Spleen (tissue), 7 donors: ENCODE measurements at regions not wholly inside any gene's neighbourhood (a gene's known extent, or its start where the extent isn't known, plus 50 kb on each side); places are given as distances from the start of the nearest gene placed in this dataset.

Source experiments
- CTCF ChIP-seq, 11 experiments: fragments of 200-600 bp in 7 of 11; fragments of 450-650 bp in 4 of 11; sonication (generic) in 4 of 11; IDR thresholded peaks in 8 of 11; conservative IDR thresholded peaks in 3 of 11; 1 replicate in 7 of 11; 2 replicates in 4 of 11; pipeline versions ENCODE4 v1.4.0 to v1.8.0; 2016 to 2021; ENCODE audit warnings: antibody characterized with exemption in 11 of 11, inconsistent platforms in 4 of 11, mild to moderate bottlenecking in 1 of 11
- POLR2A ChIP-seq, 3 donors: fragments of 450-650 bp; IDR thresholded peaks; one replicate each; pipeline ENCODE4 v1.5.1; 2017; ENCODE audit warnings: antibody characterized with exemption in 3 of 3, mild to moderate bottlenecking in 1 of 3
- POLR2AphosphoS5 ChIP-seq, 3 donors: sonication (generic); formaldehyde crosslinking; IDR thresholded peaks; one replicate each; pipeline ENCODE4 v1.5.1; 2017; ENCODE audit warnings: antibody characterized with exemption in 3 of 3
- donor health status: DM: no; HTN: no; CAD: no; lungs with moderate emphysema.
- donor health status: DM: no; HTN: no; CAD: no.
- donor health status: DM: no; HTN: no; CAD: no.

GRCh38 chr18:1849386-1849785, 721.9 kb downstream of the METTL4 start:
- TF ChIP-seq POLR2A (IDR thresholded peaks at IDR 0.05) (no peak), CTCF (IDR thresholded peaks at IDR 0.05 in 8 of 11, conservative IDR thresholded peaks at IDR 0.05 in 3 of 11) (no peak), POLR2AphosphoS5 (IDR thresholded peaks at IDR 0.05) (no peak)
